ENCODE measurements at regions not wholly inside any gene's neighbourhood (a gene's known extent, or its start where the extent isn't known, plus 50 kb on each side); places are given as distances from the start of the nearest gene placed in this dataset.

- Histone ChIP-seq H2AK5ac (ENCODE audit: low read length) (no peak overlapping the region), H3K9me3 (ENCODE audit: insufficient read depth, low read depth, low read length) (no peaks in the 10 kb centered on the region), H2BK5ac (ENCODE audit: low read depth, low read length, poor library complexity) (no peak overlapping the region), H3K36me3 (ENCODE audit: control insufficient read depth in 1 of 2, insufficient read depth in 2 of 2, low read length in 2 of 2) (no peaks in the 10 kb centered on the region), H4K12ac (ENCODE audit: low read depth, low read length) (no peak overlapping the region), H3K4me1 (ENCODE audit: control insufficient read depth in 1 of 2, insufficient read depth in 2 of 2, low read length in 2 of 2) (no peaks in the 10 kb centered on the region), H3K14ac (ENCODE audit: low read length) (no peak overlapping the region), H3K4ac (ENCODE audit: low read depth, low read length) (no peak overlapping the region), H3K27me3 (ENCODE audit: insufficient read depth, low read length) (no peaks in the 10 kb centered on the region), H3K9ac (ENCODE audit: low read length) (no peak overlapping the region), H3K27ac (ENCODE audit: low read depth, low read length) (no peak overlapping the region), H2AFZ (ENCODE audit: insufficient read depth, low read length, poor library complexity) (no peak overlapping the region), H3K18ac (ENCODE audit: low read length) (no peak overlapping the region), H4K8ac (ENCODE audit: low read depth, low read length) (no peak overlapping the region), H3K23ac (ENCODE audit: low read length) (no peak overlapping the region), H2BK120ac (ENCODE audit: insufficient read depth, low read length, poor library complexity) (no peak overlapping the region), H3K4me3 (ENCODE audit: low read depth, low read length) (no peak overlapping the region), H2BK12ac (ENCODE audit: low read length) (no peak overlapping the region), H3K79me1 (ENCODE audit: low read length) (no peaks in the 10 kb centered on the region), H4K91ac (ENCODE audit: low read depth, low read length) (no peak overlapping the region), H3K79me2 (ENCODE audit: control insufficient read depth, insufficient read depth, low read length, poor library complexity) (no peaks in the 10 kb centered on the region), H3K4me2 (ENCODE audit: low read length) (no peak overlapping the region)
- no CpG with 5 or more reads among the region's 2 CpGs for WGBS (ENCODE audit: extremely low coverage, insufficient coverage, insufficient read length)
- no peak for DNase-seq
Observed at GRCh38 chr1:193565971-193566577, 379.7 kb upstream of the B3GALT2 start.

- Histone ChIP-seq H3K4me2 (ENCODE audit: low read length) (no peak overlapping the region), H3K27me3 (ENCODE audit: insufficient read depth, low read length) (no peaks in the 10 kb centered on the region), H3K27ac (ENCODE audit: low read depth, low read length) (no peak overlapping the region), H3K9me3 (ENCODE audit: insufficient read depth, low read depth, low read length) (no peaks in the 10 kb centered on the region), H3K9ac (ENCODE audit: low read length) (no peak overlapping the region), H3K4me3 (ENCODE audit: low read depth, low read length) (no peak overlapping the region), H4K91ac (ENCODE audit: low read depth, low read length) (no peak overlapping the region), H2BK5ac (ENCODE audit: low read depth, low read length, poor library complexity) (no peak overlapping the region), H3K4me1 (ENCODE audit: control insufficient read depth in 1 of 2, insufficient read depth in 2 of 2, low read length in 2 of 2) (no peaks in the 10 kb centered on the region), H2AFZ (ENCODE audit: insufficient read depth, low read length, poor library complexity) (no peak overlapping the region), H3K79me2 (ENCODE audit: control insufficient read depth, insufficient read depth, low read length, poor library complexity) (no peaks in the 10 kb centered on the region), H3K23ac (ENCODE audit: low read length) (no peak overlapping the region), H4K12ac (ENCODE audit: low read depth, low read length) (no peak overlapping the region), H2BK12ac (ENCODE audit: low read length) (no peak overlapping the region), H2AK5ac (ENCODE audit: low read length) (no peak overlapping the region), H2BK120ac (ENCODE audit: insufficient read depth, low read length, poor library complexity) (no peak overlapping the region), H3K14ac (ENCODE audit: low read length) (no peak overlapping the region), H3K36me3 (ENCODE audit: control insufficient read depth in 1 of 2, insufficient read depth in 2 of 2, low read length in 2 of 2) (no peaks in the 10 kb centered on the region), H3K79me1 (ENCODE audit: low read length) (no peaks in the 10 kb centered on the region), H3K18ac (ENCODE audit: low read length) (no peak overlapping the region), H3K4ac (ENCODE audit: low read depth, low read length) (no peak overlapping the region), H4K8ac (ENCODE audit: low read depth, low read length) (no peak overlapping the region)
- no CpG with 5 or more reads among the region's 2 CpGs for WGBS (ENCODE audit: extremely low coverage, insufficient coverage, insufficient read length)
- DNase-seq, result no peak
Observed at GRCh38 chr1:193562121-193562520, 375.7 kb upstream of the B3GALT2 start.

- Histone ChIP-seq H3K36me3 (ENCODE audit: control insufficient read depth in 1 of 2, insufficient read depth in 2 of 2, low read length in 2 of 2) (no peaks in the 10 kb centered on the region), H3K79me1 (ENCODE audit: low read length) (no peaks in the 10 kb centered on the region), H3K23ac (ENCODE audit: low read length) (no peak overlapping the region), H2BK120ac (ENCODE audit: insufficient read depth, low read length, poor library complexity) (no peak overlapping the region), H3K14ac (ENCODE audit: low read length) (no peak overlapping the region), H3K79me2 (ENCODE audit: control insufficient read depth, insufficient read depth, low read length, poor library complexity) (no peaks in the 10 kb centered on the region), H3K4me1 (ENCODE audit: control insufficient read depth in 1 of 2, insufficient read depth in 2 of 2, low read length in 2 of 2) (no peaks in the 10 kb centered on the region), H3K27ac (ENCODE audit: low read depth, low read length) (no peak overlapping the region), H3K4me2 (ENCODE audit: low read length) (no peak overlapping the region), H2AK5ac (ENCODE audit: low read length) (no peak overlapping the region), H4K91ac (ENCODE audit: low read depth, low read length) (no peak overlapping the region), H3K27me3 (ENCODE audit: insufficient read depth, low read length) (no peaks in the 10 kb centered on the region), H3K4ac (ENCODE audit: low read depth, low read length) (no peak overlapping the region), H4K12ac (ENCODE audit: low read depth, low read length) (no peak overlapping the region), H3K9ac (ENCODE audit: low read length) (no peak overlapping the region), H2BK5ac (ENCODE audit: low read depth, low read length, poor library complexity) (no peak overlapping the region), H3K4me3 (ENCODE audit: low read depth, low read length) (no peak overlapping the region), H3K18ac (ENCODE audit: low read length) (no peak overlapping the region), H2BK12ac (ENCODE audit: low read length) (no peak overlapping the region), H4K8ac (ENCODE audit: low read depth, low read length) (no peak overlapping the region), H3K9me3 (ENCODE audit: insufficient read depth, low read depth, low read length) (no peaks in the 10 kb centered on the region), H2AFZ (ENCODE audit: insufficient read depth, low read length, poor library complexity) (no peak overlapping the region)
- no CpG with 5 or more reads among the region's 4 CpGs for WGBS (ENCODE audit: extremely low coverage, insufficient coverage, insufficient read length)
- DNase-seq, result no peak
Observed at GRCh38 chr1:193558491-193559028, 372.1 kb upstream of the B3GALT2 start.

- H4K12ac ChIP-seq (ENCODE audit: low read depth, low read length), result no peak overlapping the region
- H3K4me1 ChIP-seq (ENCODE audit: control insufficient read depth in 1 of 2, insufficient read depth in 2 of 2, low read length in 2 of 2), result no peaks in the 10 kb centered on the region
- H3K27ac ChIP-seq (ENCODE audit: low read depth, low read length), result no peak overlapping the region
- no peak overlapping the region for H2AFZ ChIP-seq (ENCODE audit: insufficient read depth, low read length, poor library complexity)
- no peaks in the 10 kb centered on the region for H3K79me1 ChIP-seq (ENCODE audit: low read length)
- H3K4me3 ChIP-seq (ENCODE audit: low read depth, low read length), result no peak overlapping the region
- DNase-seq, result no peak
- no peaks in the 10 kb centered on the region for H3K79me2 ChIP-seq (ENCODE audit: control insufficient read depth, insufficient read depth, low read length, poor library complexity)
- H2AK5ac ChIP-seq (ENCODE audit: low read length), result no peak overlapping the region
- no peak overlapping the region for H2BK5ac ChIP-seq (ENCODE audit: low read depth, low read length, poor library complexity)
- H3K14ac ChIP-seq (ENCODE audit: low read length), result no peak overlapping the region
- H4K91ac ChIP-seq (ENCODE audit: low read depth, low read length), result no peak overlapping the region
- WGBS (ENCODE audit: extremely low coverage, insufficient coverage, insufficient read length), result no CpG with 5 or more reads among the region's 4 CpGs
- no peak overlapping the region for H3K18ac ChIP-seq (ENCODE audit: low read length)
- no peak overlapping the region for H3K9ac ChIP-seq (ENCODE audit: low read length)
- no peak overlapping the region for H2BK120ac ChIP-seq (ENCODE audit: insufficient read depth, low read length, poor library complexity)
- H3K4me2 ChIP-seq (ENCODE audit: low read length), result no peak overlapping the region
- H3K9me3 ChIP-seq (ENCODE audit: insufficient read depth, low read depth, low read length), result no peaks in the 10 kb centered on the region
- no peak overlapping the region for H3K23ac ChIP-seq (ENCODE audit: low read length)
- H3K4ac ChIP-seq (ENCODE audit: low read depth, low read length), result no peak overlapping the region
- no peak overlapping the region for H4K8ac ChIP-seq (ENCODE audit: low read depth, low read length)
- no peaks in the 10 kb centered on the region for H3K27me3 ChIP-seq (ENCODE audit: insufficient read depth, low read length)
- H3K36me3 ChIP-seq (ENCODE audit: control insufficient read depth in 1 of 2, insufficient read depth in 2 of 2, low read length in 2 of 2), result no peaks in the 10 kb centered on the region
- H2BK12ac ChIP-seq (ENCODE audit: low read length), result no peak overlapping the region
Observed at GRCh38 chr1:193555662-193556441, 369.4 kb upstream of the B3GALT2 start.
